GM21723 (cell line): ENCODE measurements at regions not wholly inside any gene's neighbourhood (a gene's known extent, or its start where the extent isn't known, plus 50 kb on each side); places are given as distances from the start of the nearest gene placed in this dataset.

Source experiments
- ATAC-seq: cut with Tn5 transposase; IDR thresholded peaks from one replicate; pipeline ENCODE4 v1.9.1; 2021; ENCODE audit warnings: mild to moderate bottlenecking, moderate library complexity; ENCODE audit not compliant: unreplicated experiment

DNA sequence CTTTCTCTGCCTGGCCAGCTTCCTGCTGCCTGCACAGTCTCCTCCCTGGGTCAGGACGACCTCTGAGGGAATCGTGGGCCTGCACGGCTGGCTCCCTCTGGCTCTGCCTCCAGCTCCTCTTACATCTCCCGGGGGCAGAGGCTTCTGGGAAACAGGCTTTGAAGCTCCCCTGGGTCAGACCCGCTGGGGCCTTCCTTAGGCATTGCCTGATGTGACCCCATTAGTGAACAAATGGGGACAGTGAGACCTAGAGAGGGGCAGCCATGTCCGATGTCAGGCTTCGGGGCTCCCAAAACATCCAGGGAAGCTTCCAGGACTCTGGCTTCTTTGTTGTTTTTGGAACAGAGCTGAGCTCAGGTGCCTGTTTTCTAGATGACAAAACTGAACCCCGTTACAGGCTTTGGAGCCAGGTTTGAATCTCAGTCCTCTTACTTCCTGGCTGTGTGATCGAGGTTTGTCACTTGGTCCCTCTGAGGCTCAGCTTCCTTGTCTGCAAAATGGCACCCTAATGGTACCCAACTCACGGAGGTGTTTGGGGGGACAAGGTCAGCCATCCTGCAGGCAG, 94.3 kb downstream of the CEBPB start:
- ATAC-seq, result no peak

DNA sequence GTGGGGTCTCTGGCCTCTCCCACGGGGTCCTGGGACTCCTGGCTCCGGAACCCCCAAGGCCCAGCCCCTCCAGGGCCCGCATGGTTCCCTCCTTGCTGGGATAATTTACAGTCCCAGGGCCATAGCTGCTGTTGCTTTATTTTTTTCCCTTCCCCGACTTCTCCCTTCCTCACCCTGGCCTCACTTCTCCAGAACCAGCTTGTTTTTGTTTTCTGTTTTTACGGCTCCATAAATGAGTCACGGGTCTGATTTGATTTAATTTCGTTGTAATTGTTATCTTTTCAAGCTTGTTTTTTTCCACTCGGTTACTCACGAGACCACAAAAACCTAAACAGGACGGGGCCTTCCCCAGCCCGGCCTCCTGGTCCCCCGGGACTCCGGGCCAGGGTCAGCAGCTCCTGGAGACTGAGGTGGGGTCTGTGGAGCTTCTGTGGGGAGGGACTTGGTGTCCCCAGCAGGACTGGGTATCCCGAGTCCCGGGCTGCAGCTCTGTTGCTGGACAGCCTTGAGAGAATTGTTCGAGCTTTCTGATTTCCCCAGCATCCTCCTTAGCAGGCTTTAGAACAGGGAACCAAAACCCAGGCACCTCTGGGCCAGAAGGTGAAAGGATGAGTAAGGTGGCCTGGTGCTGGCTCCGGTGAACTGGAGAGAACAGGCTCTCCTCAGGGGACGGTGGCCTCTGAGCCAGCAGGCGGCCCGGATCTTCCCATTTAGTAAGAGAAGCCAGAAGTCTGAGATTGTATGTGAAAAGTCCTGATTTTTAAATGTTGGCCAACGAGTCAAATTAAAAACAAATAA, 94.9 kb downstream of the CEBPB start:
- ATAC-seq, result no peak

DNA sequence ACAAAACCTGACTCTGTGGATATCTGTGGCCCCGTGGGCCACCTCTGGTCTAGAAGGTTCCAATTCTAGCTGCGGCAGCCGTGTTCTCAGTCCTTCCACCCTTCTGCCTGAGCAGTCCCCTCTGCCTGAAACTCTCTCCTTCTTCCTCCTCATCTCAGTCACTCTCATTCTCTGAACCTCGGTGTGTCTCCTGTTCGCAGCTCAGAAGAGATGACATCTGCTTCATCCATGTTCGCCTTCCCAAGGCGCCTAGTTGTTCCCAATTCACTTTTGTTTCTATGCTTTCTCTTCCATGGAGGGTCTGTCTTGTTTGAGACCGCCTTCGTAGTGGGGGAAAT, 95.5 kb downstream of the CEBPB start:
- no peak for ATAC-seq

DNA sequence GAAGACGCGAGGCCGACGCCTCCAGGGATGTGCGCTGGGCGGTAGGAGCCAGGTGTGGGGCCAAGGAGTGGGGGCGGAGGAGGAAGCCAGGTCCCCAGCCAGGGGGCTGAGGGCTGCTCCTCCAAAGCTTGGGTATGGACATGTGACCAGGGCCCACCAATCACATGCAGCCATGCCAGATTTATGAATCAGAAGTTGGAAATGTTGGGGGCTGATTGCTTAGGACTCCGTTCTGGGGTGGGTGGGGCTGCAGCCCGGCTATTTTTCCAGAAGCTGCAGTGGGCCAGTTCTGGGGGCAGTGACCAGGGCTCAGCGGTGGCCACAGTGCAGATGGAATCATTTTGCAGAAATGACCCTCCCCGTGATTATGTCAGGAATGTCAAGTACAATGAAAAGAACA, 96.0 kb downstream of the CEBPB start:
- ATAC-seq, result no peak

DNA sequence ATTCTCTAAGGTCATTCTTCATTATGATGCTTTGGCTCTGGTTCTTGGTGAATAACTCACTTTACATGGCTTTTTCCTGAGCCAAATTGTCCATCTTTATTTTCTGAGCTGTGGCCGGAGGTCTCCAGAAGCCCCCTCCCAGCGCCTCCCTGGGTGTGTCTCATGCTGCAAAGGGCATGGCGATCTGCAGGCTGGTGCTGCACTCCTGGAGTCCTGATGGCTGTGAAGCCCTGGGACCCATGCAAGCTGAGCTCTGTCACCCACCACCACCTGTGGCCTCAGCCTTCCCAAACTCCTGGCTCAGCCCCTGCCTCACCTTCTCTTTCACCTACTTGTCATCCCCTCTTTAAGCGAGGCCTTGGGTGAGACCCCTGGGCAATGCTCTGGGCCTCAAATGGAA, 96.9 kb downstream of the CEBPB start:
- ATAC-seq, result no peak

DNA sequence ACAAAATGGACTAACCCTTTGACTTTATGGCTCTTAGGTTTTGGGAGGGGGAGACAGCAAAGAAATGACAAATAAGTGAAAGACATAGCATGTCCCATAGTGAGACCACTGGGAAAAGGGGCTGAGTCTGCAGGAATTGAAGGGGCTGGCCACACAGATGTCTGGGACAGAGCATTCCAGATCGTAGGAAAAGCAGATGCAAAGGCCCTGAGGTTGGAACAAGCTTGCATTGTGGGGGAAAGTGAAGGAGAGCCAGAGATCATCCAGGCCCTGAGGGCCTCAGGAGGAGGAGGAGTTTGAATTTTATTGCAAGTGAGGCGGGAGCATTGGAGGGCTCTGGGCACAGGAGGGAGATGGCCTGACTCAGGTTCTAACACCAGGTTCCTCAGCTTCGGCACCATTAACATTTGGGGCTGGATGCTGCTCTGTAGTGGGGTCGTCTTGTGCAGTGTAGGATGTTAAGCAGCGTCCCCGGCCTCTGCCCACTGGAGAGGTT, 97.5 kb downstream of the CEBPB start:
- ATAC-seq, result no peak

DNA sequence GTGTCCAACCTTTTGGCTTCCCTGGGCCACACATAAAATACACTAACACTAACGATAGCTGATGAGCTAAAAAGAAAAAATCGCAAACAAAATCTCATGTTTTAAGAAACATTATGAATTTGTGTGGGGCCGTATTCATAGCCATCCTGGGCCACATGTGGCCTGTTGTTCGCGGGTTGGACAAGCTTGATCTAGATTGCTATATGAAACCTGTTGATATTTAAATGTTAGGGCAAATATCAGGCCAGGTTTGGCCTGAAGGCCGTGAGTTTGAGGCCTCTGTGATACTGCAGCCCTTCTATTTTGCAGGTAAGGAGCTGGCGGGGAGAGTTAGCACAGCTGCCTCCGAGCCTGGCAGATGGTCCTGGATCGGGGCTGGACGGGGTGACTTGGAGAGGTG, 99.0 kb downstream of the CEBPB start:
- ATAC-seq, result no peak

DNA sequence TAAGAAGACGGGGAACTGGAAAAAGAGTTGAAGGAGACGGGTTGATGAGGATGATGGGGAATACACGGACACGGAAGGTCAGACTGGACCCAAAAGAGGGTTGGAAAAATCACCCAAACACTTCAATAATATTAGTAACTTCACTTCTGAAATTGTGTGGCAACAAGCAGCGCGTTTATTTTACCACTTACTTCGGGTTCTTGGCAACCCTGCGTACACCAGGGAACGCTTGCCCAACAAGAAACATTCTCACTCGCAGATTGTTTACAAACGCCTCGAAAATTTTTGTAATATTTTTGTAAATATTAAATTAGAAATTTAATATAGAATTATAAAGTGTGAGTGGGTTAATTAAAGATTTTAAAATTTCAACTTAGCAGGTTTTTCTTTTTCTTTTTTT, 99.5 kb downstream of the CEBPB start:
- ATAC-seq, result no peak

DNA sequence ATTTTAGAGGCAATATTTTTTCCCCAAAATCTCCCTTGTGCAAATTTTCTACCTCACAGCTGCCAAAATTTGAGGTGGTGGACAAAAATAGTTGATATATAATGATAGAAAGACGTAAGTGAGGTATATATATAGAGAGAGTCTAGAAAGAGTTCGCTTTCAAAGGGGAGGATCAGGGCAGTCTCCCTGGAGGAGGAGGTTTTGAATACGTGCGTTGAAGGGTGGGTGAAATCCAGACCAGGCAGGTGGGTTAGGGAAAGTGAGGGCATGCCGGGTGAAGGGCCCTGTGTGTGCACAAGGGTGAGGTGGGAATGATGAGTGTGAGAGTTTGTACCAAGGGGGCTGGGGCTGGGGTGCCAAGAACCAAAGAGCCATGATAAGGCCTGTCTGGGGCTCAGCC, 100.2 kb downstream of the CEBPB start:
- ATAC-seq, result no peak

DNA sequence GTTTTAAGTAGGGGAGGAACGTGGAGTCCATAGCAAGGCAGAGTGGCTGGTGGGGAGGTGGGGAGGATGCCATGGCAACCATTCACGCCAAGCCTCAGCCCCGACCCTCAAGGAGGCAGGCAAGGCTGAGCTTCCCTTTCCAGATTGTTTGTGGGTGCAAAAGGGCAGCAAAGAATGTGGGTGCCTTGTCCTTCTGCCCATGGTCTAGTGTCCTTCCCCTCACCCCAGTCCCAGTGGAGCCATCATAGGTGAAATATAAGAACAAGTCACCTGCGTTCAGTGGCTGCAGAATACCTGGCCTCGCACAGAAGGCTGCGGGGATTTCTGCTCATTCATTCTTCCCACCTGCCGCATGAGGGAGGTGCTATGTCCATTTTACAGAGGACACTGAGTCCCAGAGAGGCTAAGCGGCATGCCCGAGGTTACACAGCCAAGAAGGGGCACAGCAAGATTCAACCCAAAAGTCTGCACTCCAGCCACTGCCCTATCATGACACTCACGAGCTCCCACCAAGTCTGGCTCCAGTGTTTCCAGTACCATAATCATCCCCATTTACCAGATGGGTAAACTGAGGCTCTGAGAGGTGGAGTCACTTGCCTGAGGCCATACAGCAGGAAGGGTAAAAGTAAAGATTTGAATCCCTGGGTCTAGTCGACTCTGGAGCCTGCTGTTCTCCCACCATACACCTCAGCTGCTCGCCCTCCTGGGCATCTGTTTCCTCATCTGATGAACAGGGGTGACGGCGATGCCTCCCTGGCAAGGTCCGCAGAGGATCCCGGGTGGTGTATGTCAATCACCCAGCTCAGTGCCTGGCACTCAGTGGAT, 100.8 kb downstream of the CEBPB start:
- no peak for ATAC-seq

DNA sequence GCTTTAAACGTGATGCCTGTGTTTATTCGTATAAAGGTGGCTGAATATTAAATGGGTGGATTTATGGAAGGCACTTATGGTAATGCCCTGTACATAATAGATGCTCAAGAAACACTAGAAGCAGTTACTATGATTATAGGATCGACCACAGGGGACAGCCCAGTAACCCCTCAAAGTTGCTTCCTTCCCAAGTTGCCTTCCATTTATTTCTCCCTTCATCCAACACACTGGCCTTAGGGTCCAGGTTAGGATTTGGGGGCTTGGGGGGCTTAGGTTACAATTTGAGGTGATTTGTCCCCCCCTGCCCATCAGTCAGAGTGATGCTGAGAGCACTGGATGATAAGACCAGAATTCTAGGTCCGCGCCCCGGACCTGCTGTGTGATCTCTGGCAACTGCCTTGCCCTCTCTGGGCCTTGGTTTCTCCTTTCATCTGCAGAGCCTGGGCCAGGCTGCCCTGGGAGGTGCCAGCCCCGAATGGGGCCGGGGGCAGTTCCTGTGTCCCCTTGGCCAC, 101.5 kb downstream of the CEBPB start:
- ATAC-seq, result no peak

DNA sequence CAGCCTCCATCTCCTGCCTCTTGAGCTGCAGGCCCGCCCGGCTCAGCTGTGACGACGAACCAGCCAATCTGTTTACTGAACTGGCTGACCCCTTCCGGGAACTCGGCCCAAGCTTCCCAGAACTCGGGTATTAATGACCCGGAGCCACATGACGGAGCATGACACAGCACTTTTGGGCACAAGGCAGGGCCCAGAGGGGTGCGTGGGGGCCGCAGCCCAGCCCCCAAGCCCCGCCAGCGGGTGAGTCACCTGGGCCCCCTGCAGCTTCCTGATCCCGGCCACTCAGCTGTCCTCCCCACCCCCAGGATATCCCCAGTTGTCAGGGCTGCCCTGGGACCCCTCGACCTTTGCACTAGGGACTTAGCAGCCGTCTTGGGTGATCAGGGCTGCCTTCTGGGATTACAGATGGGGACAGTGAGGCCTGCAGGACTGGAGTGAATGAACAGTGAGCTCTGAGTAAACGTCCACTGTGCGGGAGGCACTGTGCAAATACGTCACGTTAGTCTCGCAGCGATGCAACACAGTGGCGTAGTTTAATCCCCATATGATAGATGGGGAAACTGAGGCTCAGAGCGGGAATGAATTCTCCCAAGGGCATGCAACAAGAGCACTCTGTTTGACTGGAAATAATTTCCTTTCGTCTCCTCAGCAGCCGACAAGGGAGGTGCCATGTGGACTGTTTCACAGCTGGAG, 102.1 kb downstream of the CEBPB start:
- no peak for ATAC-seq

DNA sequence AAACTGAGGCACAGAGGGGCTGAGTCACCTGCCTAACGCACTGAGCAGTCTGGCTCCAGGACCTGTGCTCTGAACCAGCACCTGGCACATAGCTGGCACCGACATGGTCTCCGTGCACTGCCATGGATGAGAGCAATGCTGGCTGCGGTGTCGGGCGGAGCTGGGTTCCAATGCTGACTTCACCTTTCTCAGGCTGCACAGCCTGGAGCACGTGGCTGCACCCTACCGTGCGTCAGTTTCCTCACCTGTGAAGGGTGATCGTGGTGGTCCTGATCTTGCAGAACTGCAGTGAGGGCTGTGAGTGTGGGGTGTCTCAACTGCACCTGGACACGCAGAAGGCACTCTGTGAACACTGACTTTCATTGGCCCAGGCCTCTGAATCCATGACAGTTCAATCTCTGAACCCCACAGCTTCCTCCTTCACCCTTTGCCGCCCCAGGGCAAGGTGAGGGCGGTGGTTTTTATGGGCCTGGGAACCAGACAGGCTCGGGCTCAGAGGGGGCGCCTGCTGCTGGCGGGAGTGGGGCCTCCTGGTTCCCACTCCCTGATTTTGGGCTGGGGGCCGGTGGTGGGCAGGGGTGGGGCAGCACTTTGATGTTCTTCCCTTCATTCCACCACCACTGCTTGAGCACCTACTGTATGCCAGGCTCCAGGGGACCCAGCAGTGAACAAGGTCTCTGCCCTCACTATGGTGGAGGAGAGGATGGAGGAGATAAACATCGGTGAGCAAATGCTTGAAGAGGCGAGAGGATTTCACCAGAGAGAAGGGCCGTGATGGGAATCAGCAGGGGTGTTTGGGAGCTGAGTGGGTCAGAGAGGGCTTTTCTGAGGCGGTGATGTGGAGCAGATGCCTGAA, 102.9 kb downstream of the CEBPB start:
- no peak for ATAC-seq

DNA sequence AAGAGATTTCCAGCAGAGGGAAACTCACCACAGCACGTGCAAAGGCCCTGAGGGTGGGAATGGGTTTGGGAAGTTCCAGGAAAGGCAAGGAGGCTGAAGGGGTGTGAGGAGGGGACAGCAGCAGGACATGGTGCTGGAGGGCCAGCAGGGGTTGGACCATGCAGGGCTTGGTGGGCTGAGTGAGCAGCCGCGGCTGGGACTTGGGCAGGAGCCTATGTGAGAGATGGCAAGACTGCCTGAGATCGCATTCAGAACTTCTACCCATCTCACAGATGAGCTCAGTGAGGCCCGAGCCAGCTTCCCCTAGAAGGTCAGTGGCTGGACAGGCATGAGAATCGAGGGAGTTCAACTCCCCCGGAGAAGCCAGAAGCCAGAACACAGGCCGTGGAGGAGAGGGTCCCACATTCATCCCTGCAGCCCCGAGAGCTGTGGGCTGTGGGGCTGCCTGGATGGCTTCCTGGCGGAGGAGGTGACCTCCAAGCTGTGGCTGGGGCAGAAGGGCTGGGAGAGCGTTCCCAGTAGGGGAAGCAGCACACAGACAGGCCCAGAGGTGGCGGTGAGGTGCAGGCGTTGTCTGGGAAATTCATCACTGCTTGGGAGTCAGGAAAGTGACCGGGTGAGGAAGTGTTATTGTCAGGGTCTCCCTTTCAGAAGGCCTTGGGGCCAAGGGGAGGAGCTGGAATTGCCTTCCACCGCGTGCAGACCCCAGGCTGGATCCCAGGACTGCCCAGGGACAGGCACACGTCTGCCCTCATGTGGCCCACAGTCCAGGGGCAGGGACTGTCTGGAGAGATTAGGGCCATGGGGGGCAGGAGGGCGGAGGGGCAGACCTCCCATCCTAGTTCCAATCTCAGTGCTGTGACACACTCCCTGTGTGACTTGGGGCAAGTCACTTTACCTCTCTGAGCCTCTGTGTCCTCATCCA, 103.8 kb downstream of the CEBPB start:
- no peak for ATAC-seq

DNA sequence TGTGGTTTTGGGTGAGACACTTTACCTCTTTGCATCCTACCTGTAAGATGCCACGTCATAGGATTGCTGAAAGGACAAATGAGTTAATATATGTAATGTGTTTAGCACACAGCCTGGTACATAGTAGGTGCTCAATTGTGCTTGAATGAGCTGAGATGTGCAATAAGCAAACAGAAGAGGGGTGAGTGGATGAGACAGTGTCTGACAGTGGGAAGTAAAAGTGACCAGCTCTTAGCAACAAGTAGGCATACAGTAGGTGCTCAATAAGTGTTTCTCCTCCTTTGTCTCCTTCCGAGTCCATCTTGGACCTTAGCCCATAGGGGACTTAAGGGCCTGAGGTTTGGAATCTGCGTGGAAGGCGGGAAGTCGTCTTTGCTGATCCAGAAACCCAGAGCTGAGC, 104.7 kb downstream of the CEBPB start:
- ATAC-seq, result no peak

DNA sequence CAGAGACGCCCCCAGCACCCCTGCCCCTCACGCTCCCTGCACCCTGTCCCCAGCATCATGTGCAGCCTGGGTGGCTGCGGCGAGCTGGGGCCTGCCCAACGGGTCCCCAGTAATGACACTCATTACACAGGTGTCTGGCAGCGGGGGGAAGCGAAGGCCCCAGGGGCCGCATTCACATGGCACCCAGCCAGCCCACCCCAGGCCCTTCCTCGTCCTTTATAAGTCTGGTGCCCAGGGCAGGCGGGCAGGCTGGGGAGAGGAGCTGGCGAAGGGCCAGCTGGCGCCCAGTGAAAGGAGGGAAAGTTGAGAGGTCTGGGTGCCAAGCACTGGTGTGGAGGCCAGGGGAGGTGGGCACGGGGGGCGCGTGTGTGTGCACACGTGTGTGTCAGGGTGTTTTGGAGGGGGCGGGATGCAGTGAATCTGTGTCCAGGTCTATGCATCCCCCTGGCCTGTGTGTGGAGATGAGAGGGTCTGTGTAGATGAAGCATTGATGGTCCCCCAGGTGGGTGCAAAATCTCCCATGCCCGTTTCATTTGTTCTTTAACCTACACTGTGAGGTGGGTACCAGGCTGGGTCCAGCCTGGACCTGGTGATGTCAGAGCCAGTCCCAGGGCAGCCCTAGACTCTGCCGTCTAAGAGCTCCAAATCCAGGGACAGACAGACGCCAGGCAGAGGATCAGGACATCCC, 105.3 kb downstream of the CEBPB start:
- no peak for ATAC-seq

DNA sequence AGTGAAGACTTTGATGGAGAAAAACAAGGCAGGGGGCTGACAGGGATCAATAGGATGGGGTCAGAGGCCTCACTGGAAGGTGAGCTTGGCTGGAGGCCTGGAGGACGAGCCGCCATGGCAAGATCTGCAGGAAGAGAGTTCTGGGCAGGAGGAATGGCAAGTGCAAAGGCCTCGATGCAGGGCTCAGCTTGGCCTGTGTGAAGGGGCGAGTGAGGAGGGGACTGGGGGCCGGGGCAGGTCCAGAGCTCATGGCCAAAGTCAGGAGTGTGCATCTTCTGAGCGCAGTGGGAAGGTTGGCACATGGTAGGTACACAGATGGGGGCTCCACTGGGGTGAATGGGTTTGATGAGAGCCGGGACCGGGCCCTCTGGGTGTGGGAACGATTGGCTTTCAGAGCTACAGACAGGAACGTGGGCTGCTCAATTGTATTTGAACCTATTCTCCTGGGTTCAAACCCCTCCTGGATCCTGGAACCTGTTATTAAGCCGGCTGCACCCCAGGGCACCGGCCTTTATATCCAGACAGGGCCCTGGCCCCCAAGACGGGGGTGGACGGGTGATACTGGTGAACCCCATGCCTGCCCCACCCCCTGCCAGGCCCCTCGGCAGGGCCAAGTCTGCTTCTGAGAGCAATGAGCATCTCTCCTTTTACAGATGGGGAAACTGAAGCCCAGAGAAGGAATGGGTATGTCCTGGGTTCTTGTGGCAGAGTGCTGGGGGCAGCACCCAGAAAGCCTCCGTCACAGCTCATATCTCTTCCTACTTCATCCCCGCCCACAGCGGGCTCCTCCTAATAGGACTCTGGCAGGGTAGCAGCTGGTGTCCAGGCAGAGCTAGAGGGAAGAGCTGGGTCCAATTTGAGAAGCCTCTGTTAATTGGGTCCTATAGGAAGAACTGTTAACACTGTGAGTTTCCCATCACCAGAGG, 106.1 kb downstream of the CEBPB start:
- ATAC-seq, result no peak
